IMR-90 (cell line): ENCODE measurements at regions not wholly inside any gene's neighbourhood (a gene's known extent, or its start where the extent isn't known, plus 50 kb on each side); places are given as distances from the start of the nearest gene placed in this dataset.

Experiments
- ATAC-seq: fragments of 200-7000 bp; cut with Tn5 transposase; 2 replicates; pipeline ENCODE4 v1.9.1; 2020; ENCODE audit warnings: low read depth, mild to moderate bottlenecking, moderate library complexity
- BruUV-seq: library from RNA; stranded (reverse); fragments of 400-500 nt; replicated peaks from 2 replicates; lab custom pipeline; 2021; lab: Mats Ljungman, UMichigan
- CTCF ChIA-PET: fragments of 300-600 bp; formaldehyde crosslinking; extraction: SDS; loops from one replicate; lab custom pipeline; 2021; ENCODE audit warnings: antibody characterized with exemption; lab: Yijun Ruan, JAX
- POLR2A ChIA-PET: fragments of 300-600 bp; sonication (Branson Sonifier 250); formaldehyde crosslinking; loops from one replicate; lab custom pipeline; 2022; ENCODE audit warnings: antibody characterized with exemption; ENCODE audit not compliant: unreplicated experiment; lab: Charles Lee
- DNase-seq: peaks from one replicate; pipeline ENCODE4 v3.0.0; 2013
- H2AFZ ChIP-seq: replicated peaks from 2 replicates; pipeline ENCODE3; 2013; ENCODE audit warnings: low read length, mild to moderate bottlenecking; ENCODE audit not compliant: poor library complexity
- H2AK5ac ChIP-seq: 2 replicates; pipeline ENCODE4 v1.6.1; 2013; ENCODE audit warnings: low read depth, low read length, inconsistent platforms
- H2AK9ac ChIP-seq: replicated peaks from 2 replicates; pipeline ENCODE3; 2013; ENCODE audit warnings: mild to moderate bottlenecking, low read depth, low read length, moderate library complexity; ENCODE audit not compliant: poor library complexity
- H2BK120ac ChIP-seq: 2 replicates; pipeline ENCODE4 v1.6.1; 2013; ENCODE audit warnings: low read depth, low read length, inconsistent platforms
- H2BK15ac ChIP-seq: 3 replicates; pipeline ENCODE4 v1.6.1; 2013; ENCODE audit warnings: low read depth, low read length, inconsistent platforms
- H2BK20ac ChIP-seq: 2 replicates; pipeline ENCODE4 v1.6.1; 2013; ENCODE audit warnings: low read depth, mild to moderate bottlenecking, inconsistent platforms, low read length, moderate library complexity
- H2BK5ac ChIP-seq: 2 replicates; pipeline ENCODE4 v1.6.1; 2013; ENCODE audit warnings: mild to moderate bottlenecking, low read depth, low read length, inconsistent platforms; ENCODE audit not compliant: poor library complexity, severe bottlenecking
- H3K14ac ChIP-seq: replicated peaks from 2 replicates; pipeline ENCODE4 v1.6.1; 2013; ENCODE audit warnings: low read depth, low read length, inconsistent platforms
- H3K18ac ChIP-seq: 2 replicates; pipeline ENCODE4 v1.6.1; 2013; ENCODE audit warnings: low read depth, low read length, control low read depth
- H3K23ac ChIP-seq: 2 replicates; pipeline ENCODE4 v1.6.1; 2013; ENCODE audit warnings: low read depth, low read length, inconsistent platforms
- H3K27ac ChIP-seq: 2 replicates; pipeline ENCODE4 v1.5.1; 2013; ENCODE audit warnings: mild to moderate bottlenecking, control low read depth, low read length; ENCODE audit not compliant: insufficient read depth
- H3K27me3 ChIP-seq: 2 replicates; pipeline ENCODE4 v1.6.1; 2013; ENCODE audit warnings: low read length; ENCODE audit not compliant: control insufficient read depth, insufficient read depth
- H3K36me3 ChIP-seq: 2 replicates; pipeline ENCODE4 v1.6.1; 2013; ENCODE audit warnings: low read length, mixed read lengths; ENCODE audit not compliant: control insufficient read depth, insufficient read depth
- H3K4ac ChIP-seq: 2 replicates; pipeline ENCODE4 v1.6.1; 2013; ENCODE audit warnings: low read depth, low read length, inconsistent platforms
- H3K4me1 ChIP-seq: 2 replicates; pipeline ENCODE4 v1.6.1; 2013; ENCODE audit warnings: low read length, mixed read lengths; ENCODE audit not compliant: control insufficient read depth, insufficient read depth
- H3K4me2 ChIP-seq: 2 replicates; pipeline ENCODE4 v1.6.1; 2013; ENCODE audit warnings: low read depth, mild to moderate bottlenecking, control low read depth, low read length, moderate library complexity
- H3K4me3 ChIP-seq: 2 replicates; pipeline ENCODE4 v1.5.1; 2013; ENCODE audit warnings: low read depth, mild to moderate bottlenecking, control low read depth, low read length, moderate library complexity; ENCODE audit not compliant: insufficient read depth
- H3K56ac ChIP-seq: 2 replicates; pipeline ENCODE4 v1.6.1; 2013; ENCODE audit warnings: low read length, inconsistent platforms; ENCODE audit not compliant: insufficient read depth; ENCODE audit errors: extremely low read depth
- H3K79me1 ChIP-seq, 2 experiments: 2 replicates each; pipeline ENCODE4 v1.6.1; 2013; ENCODE audit warnings: low read length in 2 of 2, inconsistent platforms in 1 of 2, low read depth in 1 of 2
- H3K9ac ChIP-seq: 2 replicates; pipeline ENCODE4 v1.6.1; 2013; ENCODE audit warnings: low read depth, low read length, control low read depth
- H3K9me1 ChIP-seq: 2 replicates; pipeline ENCODE4 v1.6.1; 2013; ENCODE audit warnings: low read length, inconsistent platforms; ENCODE audit not compliant: insufficient read depth
- H3K9me3 ChIP-seq: 2 replicates; pipeline ENCODE4 v1.6.1; 2013; ENCODE audit warnings: low read length; ENCODE audit not compliant: control insufficient read depth, insufficient read depth
- H4K20me1 ChIP-seq: 2 replicates; pipeline ENCODE4 v1.6.1; 2013; ENCODE audit warnings: low read length, inconsistent platforms; ENCODE audit not compliant: insufficient read depth
- H4K5ac ChIP-seq: 2 replicates; pipeline ENCODE4 v1.6.1; 2013; ENCODE audit warnings: mild to moderate bottlenecking, low read depth, low read length, control low read depth
- H4K8ac ChIP-seq, 2 experiments: 2 replicates each; pipeline ENCODE4 v1.6.1; 2013; ENCODE audit warnings: low read depth in 2 of 2, low read length in 2 of 2, control low read depth in 1 of 2, inconsistent platforms in 1 of 2
- H4K91ac ChIP-seq: 2 replicates; pipeline ENCODE4 v1.6.1; 2013; ENCODE audit warnings: low read depth, low read length, inconsistent platforms; ENCODE audit not compliant: insufficient read depth
- BHLHE40 ChIP-seq: fragments of 150-350 bp; IDR thresholded peaks from 2 replicates; pipeline ENCODE4 v1.6.1; 2016; ENCODE audit warnings: mild to moderate bottlenecking, low read depth, low read length
- CEBPB ChIP-seq: IDR thresholded peaks from 2 replicates; pipeline ENCODE4 v1.6.1; 2012; ENCODE audit warnings: low read depth, low read length, improper control_type of control experiment
- MAFK ChIP-seq: IDR thresholded peaks from 2 replicates; pipeline ENCODE4 v1.6.1; 2012; ENCODE audit warnings: low read depth, low read length, improper control_type of control experiment
- RFX5 ChIP-seq: IDR thresholded peaks from 2 replicates; pipeline ENCODE4 v1.8.0; 2012; ENCODE audit warnings: low read depth, mild to moderate bottlenecking, low read length, moderate library complexity
- SMC3 ChIP-seq: fragments of 150-350 bp; IDR thresholded peaks from 2 replicates; pipeline ENCODE4 v1.6.1; 2016; ENCODE audit warnings: low read depth, mild to moderate bottlenecking, antibody characterized with exemption, low read length, moderate library complexity
- WGBS, 2 experiments: methylation state at CpG; one replicate each; pipeline versions ENCODE4 v1.1.5 to v1.1.7; 2013; ENCODE audit warnings: missing lambda C conversion rate in 2 of 2; ENCODE audit not compliant: insufficient read length in 1 of 2; ENCODE audit errors: extremely low coverage in 2 of 2; 5-methylcytosine and 5-hydroxymethylcytosine counted together
- dilution Hi-C: fragments of 300-500 bp; cut with HindIII; formaldehyde crosslinking; loops from one replicate; pipeline ENCODE4 v1.14.3; 2018; ENCODE audit warnings: low sequenced_read_pairs; ENCODE audit not compliant: unreplicated experiment
- in situ Hi-C: fragments of 300-500 bp; cut with MboI; formaldehyde crosslinking; loops from 3 replicates; pipeline ENCODE4 v1.14.3; 2019; ENCODE audit warnings: low sequenced_read_pairs, inconsistent platforms, mixed read lengths
- intact Hi-C: fragments of 100-400 bp; cut with micrococcal nuclease; formaldehyde crosslinking; loops from 2 replicates; pipeline ENCODE4 v1.10.0; 2022
- TF ChIP-seq, protein P1 (sequence below): conservative IDR thresholded peaks from 2 replicates; pipeline ENCODE4 v1.5.1; 2012; ENCODE audit warnings: mild to moderate bottlenecking, low read depth, low read length, improper control_type of control experiment

DNA sequence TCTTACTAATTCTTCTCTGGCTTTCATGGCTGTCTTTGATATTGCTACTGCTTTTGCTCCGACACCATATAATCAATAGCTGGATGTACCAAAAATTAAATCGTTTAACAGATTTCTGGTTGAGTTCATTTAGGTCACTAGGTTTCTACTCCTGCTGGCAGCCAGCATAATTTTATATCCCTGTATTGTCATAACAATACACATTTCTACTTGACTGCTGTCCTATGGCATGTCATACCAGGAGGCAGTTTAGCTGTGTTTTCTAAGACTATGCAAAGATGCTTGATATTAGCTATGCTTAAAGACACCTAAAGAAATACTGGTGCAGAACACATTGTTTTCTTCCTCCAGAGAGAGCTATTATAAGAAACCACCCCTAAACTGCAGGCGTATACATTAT, 337.2 kb upstream of the CDH6 start:
- Histone ChIP-seq H2BK120ac (no peak overlapping the region), H2AK9ac (no peak overlapping the region), H3K9me3 (no peaks in the 10 kb centered on the region), H3K56ac (no peak overlapping the region), H2BK20ac (no peak overlapping the region), H3K23ac (no peak overlapping the region), H3K18ac (no peak overlapping the region), H3K36me3 (no peaks in the 10 kb centered on the region), H4K5ac (no peak overlapping the region), H2AFZ (no peak overlapping the region), H4K91ac (no peak overlapping the region), H2AK5ac (no peak overlapping the region), H3K9ac (no peak overlapping the region), H2BK15ac (no peak overlapping the region), H3K14ac (no peak overlapping the region), H3K9me1 (no peaks in the 10 kb centered on the region), H3K4ac (no peak overlapping the region), H3K27ac (no peak overlapping the region), H4K20me1 (no peaks in the 10 kb centered on the region), H3K27me3 (no peaks in the 10 kb centered on the region), H4K8ac (no peak overlapping the region), H3K4me3 (no peak overlapping the region), H3K79me1 (no peaks in the 10 kb centered on the region), H3K4me1 (no peaks in the 10 kb centered on the region), H2BK5ac (no peak overlapping the region), H3K4me2 (no peak overlapping the region)
- ChIA-PET CTCF (no interaction called here), POLR2A (no interaction called here)
- intact Hi-C loops (no loop called here), in situ Hi-C loops (no loop called here), dilution Hi-C loops (no loop called here)
- no TSS peak for BruUV-seq
- WGBS, 2 experiments: no CpG with 5 or more reads among the region's 3 CpGs
- TF ChIP-seq, protein P1, sequence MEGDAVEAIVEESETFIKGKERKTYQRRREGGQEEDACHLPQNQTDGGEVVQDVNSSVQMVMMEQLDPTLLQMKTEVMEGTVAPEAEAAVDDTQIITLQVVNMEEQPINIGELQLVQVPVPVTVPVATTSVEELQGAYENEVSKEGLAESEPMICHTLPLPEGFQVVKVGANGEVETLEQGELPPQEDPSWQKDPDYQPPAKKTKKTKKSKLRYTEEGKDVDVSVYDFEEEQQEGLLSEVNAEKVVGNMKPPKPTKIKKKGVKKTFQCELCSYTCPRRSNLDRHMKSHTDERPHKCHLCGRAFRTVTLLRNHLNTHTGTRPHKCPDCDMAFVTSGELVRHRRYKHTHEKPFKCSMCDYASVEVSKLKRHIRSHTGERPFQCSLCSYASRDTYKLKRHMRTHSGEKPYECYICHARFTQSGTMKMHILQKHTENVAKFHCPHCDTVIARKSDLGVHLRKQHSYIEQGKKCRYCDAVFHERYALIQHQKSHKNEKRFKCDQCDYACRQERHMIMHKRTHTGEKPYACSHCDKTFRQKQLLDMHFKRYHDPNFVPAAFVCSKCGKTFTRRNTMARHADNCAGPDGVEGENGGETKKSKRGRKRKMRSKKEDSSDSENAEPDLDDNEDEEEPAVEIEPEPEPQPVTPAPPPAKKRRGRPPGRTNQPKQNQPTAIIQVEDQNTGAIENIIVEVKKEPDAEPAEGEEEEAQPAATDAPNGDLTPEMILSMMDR: no peak
- no peak for TF ChIP-seq BHLHE40
- TF ChIP-seq RFX5: no peak
- no peak for TF ChIP-seq SMC3
- no peak for TF ChIP-seq CEBPB
- TF ChIP-seq MAFK: no peak
- no peak for DNase-seq
- ATAC-seq: no peak
